HG03565 (cell line): ENCODE measurements at regions not wholly inside any gene's neighbourhood (a gene's known extent, or its start where the extent isn't known, plus 50 kb on each side); places are given as distances from the start of the nearest gene placed in this dataset.

Experiments
- ATAC-seq: cut with Tn5 transposase; IDR thresholded peaks from one replicate; pipeline ENCODE4 v1.9.1; 2021; ENCODE audit warnings: mild to moderate bottlenecking, moderate library complexity; ENCODE audit not compliant: unreplicated experiment

DNA sequence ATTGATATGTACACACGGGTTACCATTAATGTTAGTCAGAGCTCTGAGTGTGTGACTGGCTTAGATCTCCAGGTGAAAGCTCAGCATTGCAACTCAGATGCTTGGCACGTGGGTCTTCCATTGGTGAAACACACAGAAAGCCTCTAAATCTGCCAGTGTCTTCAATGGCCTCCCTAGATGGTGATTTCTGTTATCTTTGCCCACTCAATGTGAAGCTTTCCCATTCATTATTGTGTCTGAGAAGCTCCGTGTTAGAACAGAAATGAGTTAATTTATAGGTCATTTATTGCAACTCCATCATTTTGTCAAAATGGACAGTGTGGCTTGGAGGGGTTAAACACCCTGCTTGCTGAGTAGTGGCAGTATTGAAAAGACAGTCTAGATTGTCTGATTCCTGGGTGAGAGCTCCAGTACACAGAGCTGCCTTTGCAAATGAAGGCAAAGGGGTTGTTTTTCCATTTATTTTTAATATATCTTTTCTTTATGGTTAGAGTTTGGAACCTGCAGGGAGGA is 64.7 kb upstream of the GCFC2 start:
- no peak for ATAC-seq

DNA sequence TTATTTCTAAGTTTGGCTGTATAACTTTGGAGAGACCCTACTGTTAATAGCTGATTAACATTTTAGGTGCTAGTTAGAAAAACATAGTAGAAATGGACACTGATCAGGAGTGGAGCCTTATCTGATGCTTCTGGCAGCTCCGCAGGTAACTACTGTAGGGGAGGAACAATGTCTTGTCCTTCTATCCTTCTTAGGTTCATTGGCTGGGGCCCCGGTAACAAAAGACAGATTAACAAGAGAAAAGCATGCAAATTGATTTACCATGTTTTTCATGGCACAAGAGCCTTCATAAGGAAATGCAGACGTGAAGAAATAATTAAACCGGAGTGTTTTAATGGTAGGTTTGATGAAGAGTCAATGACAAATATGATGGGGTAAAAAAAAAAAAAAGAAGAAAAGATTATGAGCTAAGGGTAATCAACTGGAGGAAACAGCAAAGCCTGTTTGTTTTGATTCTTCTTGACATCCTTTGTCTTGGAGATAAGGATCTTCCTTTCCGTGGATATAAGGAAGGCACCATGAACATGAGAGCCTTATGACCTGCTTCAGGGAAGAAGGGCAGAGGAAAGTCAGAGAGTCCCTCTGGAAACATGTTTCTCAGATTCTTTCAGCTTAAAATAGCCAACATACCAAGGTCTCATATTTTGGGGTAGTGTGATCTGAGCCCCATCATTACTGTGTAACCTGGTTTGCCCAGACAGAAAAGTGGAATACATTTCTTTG is 62.4 kb upstream of the GCFC2 start:
- ATAC-seq = no peak

DNA sequence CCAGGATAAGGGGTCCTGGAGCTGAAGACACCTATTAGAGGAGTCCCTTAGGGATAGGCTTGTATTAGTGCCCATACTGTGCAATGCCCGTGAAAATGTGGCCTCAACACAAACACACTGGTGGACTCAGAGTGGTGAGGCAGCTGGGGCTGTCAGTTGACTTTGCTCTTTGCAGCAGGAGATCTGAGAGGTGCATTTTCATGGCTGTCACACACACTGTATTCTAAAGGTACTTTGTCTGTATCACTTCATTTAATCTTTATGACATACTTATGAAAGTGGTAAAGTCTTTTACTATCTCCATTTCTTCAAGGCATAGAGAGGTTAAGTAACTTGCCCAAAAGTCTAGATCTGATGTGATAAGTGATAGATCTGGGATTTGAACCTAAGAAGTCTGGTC is 55.1 kb upstream of the GCFC2 start:
- ATAC-seq = no peak

DNA sequence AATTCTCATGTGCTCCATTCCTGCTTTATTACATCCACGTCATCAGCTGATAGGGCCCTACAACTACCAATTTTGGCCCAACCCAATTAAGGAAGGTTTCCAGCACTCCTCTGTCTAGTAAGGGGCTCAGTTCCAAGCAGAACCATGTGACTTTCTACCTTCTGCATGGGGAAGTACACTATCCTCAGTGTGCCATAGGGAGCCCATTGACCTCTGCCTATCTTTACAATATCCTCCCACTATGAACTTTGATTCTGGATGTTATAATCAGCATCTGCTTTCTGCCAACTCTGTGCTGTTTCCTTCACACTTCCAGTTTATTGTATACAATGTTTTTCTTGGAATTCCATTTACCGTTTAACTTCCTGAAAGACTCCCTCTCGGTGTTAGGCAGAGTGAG is 53.9 kb upstream of the GCFC2 start:
- ATAC-seq = no peak
